HepG2 (cell line): ENCODE measurements at regions not wholly inside any gene's neighbourhood (a gene's known extent, or its start where the extent isn't known, plus 50 kb on each side); places are given as distances from the start of the nearest gene placed in this dataset.

Source experiments
- ATAC-seq: fragments of 200-7000 bp; cut with Tn5 transposase; 3 replicates; pipeline ENCODE4 v1.9.1; 2020; ENCODE audit warnings: mild to moderate bottlenecking, moderate library complexity
- BruUV-seq: library from RNA; stranded (reverse); fragments of 400-500 nt; replicated peaks from 2 replicates; lab custom pipeline; 2021; lab: Mats Ljungman, UMichigan
- CTCF ChIA-PET: fragments of 300-600 bp; formaldehyde crosslinking; extraction: SDS; loops from one replicate; lab custom pipeline; 2021; ENCODE audit warnings: low total read pairs, inconsistent platforms, low intra/inter-chr PET ratio; lab: Yijun Ruan, JAX
- POLR2A ChIA-PET: fragments of 350-600 bp; sonication (Branson Sonifier 250); formaldehyde crosslinking; loops from one replicate; lab custom pipeline; 2020; ENCODE audit warnings: antibody characterized with exemption, inconsistent platforms; lab: Yijun Ruan, JAX
- DNase-seq: peaks from one replicate; pipeline ENCODE4 v3.0.0-alpha.2; 2015; ENCODE audit warnings: low spot score
- FAIRE-seq: peaks from 3 replicates; lab custom pipeline; 2011; peaks lifted over from hg19 to GRCh38; lab: Jason Lieb, UNC
- H2AFZ ChIP-seq: one replicate; pipeline ENCODE4 v1.6.1; 2011; ENCODE audit warnings: low read length, inconsistent platforms
- H3K27ac ChIP-seq: fragments of 300-600 bp; 3 replicates; pipeline ENCODE4 v1.8.0; 2011; ENCODE audit warnings: mixed run types, mild to moderate bottlenecking, mixed read lengths, low read length, inconsistent platforms; ENCODE audit not compliant: insufficient read depth; ENCODE audit errors: extremely low read length
- H3K27me3 ChIP-seq, 2 experiments: fragments of 200-600 bp in 1 of 2; 2 replicates in 1 of 2; 3 replicates in 1 of 2; pipeline versions ENCODE4 v1.6.0 to v1.8.0; 2011; ENCODE audit warnings: low read length in 2 of 2, mild to moderate bottlenecking in 2 of 2, moderate library complexity in 2 of 2, inconsistent platforms in 1 of 2; ENCODE audit not compliant: insufficient read depth in 2 of 2, control insufficient read depth in 1 of 2
- H3K36me3 ChIP-seq, 2 experiments: fragments of 200-600 bp in 1 of 2; replicated peaks in 1 of 2; 2 replicates in 1 of 2; 3 replicates in 1 of 2; pipeline versions ENCODE4 v1.5.1 to v1.8.0; 2011; ENCODE audit warnings: low read length in 2 of 2, inconsistent platforms in 1 of 2; ENCODE audit not compliant: insufficient read depth in 2 of 2, control insufficient read depth in 1 of 2
- H3K4me1 ChIP-seq: 2 replicates; pipeline ENCODE4 v1.5.1; 2012; ENCODE audit warnings: low read length, inconsistent platforms; ENCODE audit not compliant: insufficient read depth
- H3K4me2 ChIP-seq: 2 replicates; pipeline ENCODE4 v1.6.0; 2011; ENCODE audit warnings: low read depth, low read length, inconsistent platforms
- H3K4me3 ChIP-seq, 3 experiments: fragments of 200-600 bp in 1 of 3; sonication (generic), shearing (Covaris generic) in 1 of 3; replicated peaks in 1 of 3; 2 replicates each; pipeline ENCODE4 v1.5.1; 2011 to 2016; ENCODE audit warnings: low read length in 3 of 3, inconsistent platforms in 2 of 3, low read depth in 2 of 3, mild to moderate bottlenecking in 2 of 3, control low read depth in 1 of 3, mixed read lengths in 1 of 3; ENCODE audit not compliant: insufficient read depth in 1 of 3
- H3K79me2 ChIP-seq: one replicate; pipeline ENCODE4 v1.6.1; 2011; ENCODE audit warnings: low read length, inconsistent platforms; ENCODE audit not compliant: insufficient read depth
- H3K9ac ChIP-seq: 2 replicates; pipeline ENCODE4 v1.6.0; 2011; ENCODE audit warnings: mild to moderate bottlenecking, low read depth, low read length, inconsistent platforms; ENCODE audit not compliant: insufficient read depth
- H3K9me3 ChIP-seq: 2 replicates; pipeline ENCODE4 v1.5.1; 2012; ENCODE audit warnings: mild to moderate bottlenecking, low read length
- H4K20me1 ChIP-seq: 2 replicates; pipeline ENCODE4 v1.6.0; 2011; ENCODE audit warnings: inconsistent platforms, mild to moderate bottlenecking, low read length, moderate library complexity; ENCODE audit not compliant: insufficient read depth
- JUNB ChIP-seq: sonication (generic); formaldehyde crosslinking; IDR thresholded peaks from 2 replicates; pipeline ENCODE4 v1.8.0; 2022; ENCODE audit warnings: missing genetic modification reagents, mild to moderate bottlenecking, borderline replicate concordance
- KLF15 ChIP-seq: sonication (generic); formaldehyde crosslinking; IDR thresholded peaks from 2 replicates; pipeline ENCODE4 v1.8.1; 2023; ENCODE audit warnings: borderline replicate concordance, mild to moderate bottlenecking, inconsistent platforms, missing genetic modification reagents, mixed read lengths
- MTF1 ChIP-seq: sonication (generic); formaldehyde crosslinking; IDR thresholded peaks from 2 replicates; pipeline ENCODE4 v1.5.0; 2020; ENCODE audit warnings: missing genetic modification reagents
- RFXAP ChIP-seq: sonication (generic); formaldehyde crosslinking; IDR thresholded peaks from 2 replicates; pipeline ENCODE4 v1.4.0; 2020; ENCODE audit warnings: missing genetic modification reagents, borderline replicate concordance
- SETDB1 ChIP-seq: sonication (generic); formaldehyde crosslinking; IDR thresholded peaks from 2 replicates; pipeline ENCODE4 v1.5.1; 2020; ENCODE audit warnings: missing genetic modification reagents, mild to moderate bottlenecking, borderline replicate concordance
- SKI ChIP-seq: fragments of 450-650 bp; IDR thresholded peaks from one replicate; pipeline ENCODE4 v1.6.1; 2018; ENCODE audit warnings: mild to moderate bottlenecking; ENCODE audit not compliant: partially characterized antibody
- ZBTB38 ChIP-seq: sonication (generic); formaldehyde crosslinking; IDR thresholded peaks from 2 replicates; pipeline ENCODE4 v1.5.1; 2020; ENCODE audit warnings: mild to moderate bottlenecking, missing genetic modification reagents
- ZFP1 ChIP-seq: IDR thresholded peaks from 2 replicates; pipeline ENCODE4 v1.6.1; 2016
- ZNF10 ChIP-seq: sonication (generic); formaldehyde crosslinking; IDR thresholded peaks from 2 replicates; pipeline ENCODE4 v1.4.0; 2020; ENCODE audit warnings: mild to moderate bottlenecking, low read depth, missing genetic modification reagents, borderline replicate concordance
- ZNF136 ChIP-seq: sonication (generic); formaldehyde crosslinking; IDR thresholded peaks from 2 replicates; pipeline ENCODE4 v1.8.1; 2022; ENCODE audit warnings: low read depth, mild to moderate bottlenecking, moderate library complexity, missing genetic modification reagents
- ZNF773 ChIP-seq: sonication (generic); formaldehyde crosslinking; IDR thresholded peaks from 2 replicates; pipeline ENCODE4 v1.4.0; 2020; ENCODE audit warnings: missing genetic modification reagents, borderline replicate concordance
- WGBS: methylation state at CpG from one replicate; pipeline ENCODE4 v1.1.6; 2017; ENCODE audit warnings: low lambda C conversion rate; 5-methylcytosine and 5-hydroxymethylcytosine counted together
- in situ Hi-C: cut with HindIII; loops from 2 replicates; pipeline ENCODE4 v1.10.0; 2017; ENCODE audit warnings: low pct_unique_long_range_greater_than_20kb; ENCODE audit not compliant: extremely low pct_ligation_motif_present
- intact Hi-C: fragments of 100-400 bp; cut with micrococcal nuclease; formaldehyde crosslinking; loops from one replicate; pipeline ENCODE4 v1.10.0; 2022; ENCODE audit not compliant: unreplicated experiment
- TF ChIP-seq, protein P1 (sequence below): sonication (generic); formaldehyde crosslinking; IDR thresholded peaks from one replicate; pipeline ENCODE4 v1.5.1; 2020; ENCODE audit warnings: mild to moderate bottlenecking, missing genetic modification reagents; ENCODE audit errors: not compliant biosample characterization

DNA sequence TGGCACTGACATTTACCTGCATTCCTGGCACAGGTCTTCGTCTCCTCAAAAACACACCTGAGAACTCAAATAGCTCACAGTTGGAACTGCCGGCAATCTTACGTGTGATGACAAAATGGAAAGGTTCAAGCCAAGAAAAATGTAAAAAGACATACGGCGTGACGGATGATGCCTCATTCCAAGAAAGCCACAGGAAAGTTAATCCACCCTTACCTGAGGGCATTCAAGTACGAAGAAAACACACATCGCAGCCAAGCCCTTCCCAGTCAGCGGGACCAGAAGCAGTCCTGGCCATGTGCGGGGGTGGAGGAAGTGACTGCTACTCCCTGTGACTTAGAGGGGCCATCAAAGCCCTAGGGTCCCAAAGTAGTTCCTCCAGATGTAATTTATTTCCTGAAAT is 986.3 kb upstream of the CELF4 start:
- Histone ChIP-seq H3K4me2 (no peak overlapping the region), H3K9me3 (no peaks in the 10 kb centered on the region), H3K4me1 (no peaks in the 10 kb centered on the region), H2AFZ (no peak overlapping the region), H3K9ac (no peak overlapping the region), H3K27me3 (no peaks in the 10 kb centered on the region), H3K79me2 (no peaks in the 10 kb centered on the region), H3K36me3 (no peaks in the 10 kb centered on the region), H3K27ac (no peak overlapping the region), H4K20me1 (no peaks in the 10 kb centered on the region), H3K4me3 (no peak overlapping the region)
- WGBS: 55% methylated on average over 7 of the region's 10 CpGs
- no peak for FAIRE-seq
- intact Hi-C loops: no loop called here
- in situ Hi-C loops: no loop called here
- POLR2A ChIA-PET: no interaction called here
- BruUV-seq: no TSS peak
- CTCF ChIA-PET: no interaction called here
- ATAC-seq: no peak
- DNase-seq: no peak
- TF ChIP-seq ZNF136 (CRISPR knock-in tag) (no peak), SETDB1 (CRISPR knock-in tag) (no peak), SKI (no peak), JUNB (CRISPR knock-in tag) (no peak), MTF1 (CRISPR knock-in tag) (no peak), RFXAP (CRISPR knock-in tag) (no peak), ZNF10 (CRISPR knock-in tag) (no peak), KLF15 (CRISPR knock-in tag) (no peak), ZFP1 (CRISPR knock-in tag) (no peak), ZNF773 (CRISPR knock-in tag) (no peak), ZBTB38 (CRISPR knock-in tag) (no peak)
- TF ChIP-seq, protein P1, sequence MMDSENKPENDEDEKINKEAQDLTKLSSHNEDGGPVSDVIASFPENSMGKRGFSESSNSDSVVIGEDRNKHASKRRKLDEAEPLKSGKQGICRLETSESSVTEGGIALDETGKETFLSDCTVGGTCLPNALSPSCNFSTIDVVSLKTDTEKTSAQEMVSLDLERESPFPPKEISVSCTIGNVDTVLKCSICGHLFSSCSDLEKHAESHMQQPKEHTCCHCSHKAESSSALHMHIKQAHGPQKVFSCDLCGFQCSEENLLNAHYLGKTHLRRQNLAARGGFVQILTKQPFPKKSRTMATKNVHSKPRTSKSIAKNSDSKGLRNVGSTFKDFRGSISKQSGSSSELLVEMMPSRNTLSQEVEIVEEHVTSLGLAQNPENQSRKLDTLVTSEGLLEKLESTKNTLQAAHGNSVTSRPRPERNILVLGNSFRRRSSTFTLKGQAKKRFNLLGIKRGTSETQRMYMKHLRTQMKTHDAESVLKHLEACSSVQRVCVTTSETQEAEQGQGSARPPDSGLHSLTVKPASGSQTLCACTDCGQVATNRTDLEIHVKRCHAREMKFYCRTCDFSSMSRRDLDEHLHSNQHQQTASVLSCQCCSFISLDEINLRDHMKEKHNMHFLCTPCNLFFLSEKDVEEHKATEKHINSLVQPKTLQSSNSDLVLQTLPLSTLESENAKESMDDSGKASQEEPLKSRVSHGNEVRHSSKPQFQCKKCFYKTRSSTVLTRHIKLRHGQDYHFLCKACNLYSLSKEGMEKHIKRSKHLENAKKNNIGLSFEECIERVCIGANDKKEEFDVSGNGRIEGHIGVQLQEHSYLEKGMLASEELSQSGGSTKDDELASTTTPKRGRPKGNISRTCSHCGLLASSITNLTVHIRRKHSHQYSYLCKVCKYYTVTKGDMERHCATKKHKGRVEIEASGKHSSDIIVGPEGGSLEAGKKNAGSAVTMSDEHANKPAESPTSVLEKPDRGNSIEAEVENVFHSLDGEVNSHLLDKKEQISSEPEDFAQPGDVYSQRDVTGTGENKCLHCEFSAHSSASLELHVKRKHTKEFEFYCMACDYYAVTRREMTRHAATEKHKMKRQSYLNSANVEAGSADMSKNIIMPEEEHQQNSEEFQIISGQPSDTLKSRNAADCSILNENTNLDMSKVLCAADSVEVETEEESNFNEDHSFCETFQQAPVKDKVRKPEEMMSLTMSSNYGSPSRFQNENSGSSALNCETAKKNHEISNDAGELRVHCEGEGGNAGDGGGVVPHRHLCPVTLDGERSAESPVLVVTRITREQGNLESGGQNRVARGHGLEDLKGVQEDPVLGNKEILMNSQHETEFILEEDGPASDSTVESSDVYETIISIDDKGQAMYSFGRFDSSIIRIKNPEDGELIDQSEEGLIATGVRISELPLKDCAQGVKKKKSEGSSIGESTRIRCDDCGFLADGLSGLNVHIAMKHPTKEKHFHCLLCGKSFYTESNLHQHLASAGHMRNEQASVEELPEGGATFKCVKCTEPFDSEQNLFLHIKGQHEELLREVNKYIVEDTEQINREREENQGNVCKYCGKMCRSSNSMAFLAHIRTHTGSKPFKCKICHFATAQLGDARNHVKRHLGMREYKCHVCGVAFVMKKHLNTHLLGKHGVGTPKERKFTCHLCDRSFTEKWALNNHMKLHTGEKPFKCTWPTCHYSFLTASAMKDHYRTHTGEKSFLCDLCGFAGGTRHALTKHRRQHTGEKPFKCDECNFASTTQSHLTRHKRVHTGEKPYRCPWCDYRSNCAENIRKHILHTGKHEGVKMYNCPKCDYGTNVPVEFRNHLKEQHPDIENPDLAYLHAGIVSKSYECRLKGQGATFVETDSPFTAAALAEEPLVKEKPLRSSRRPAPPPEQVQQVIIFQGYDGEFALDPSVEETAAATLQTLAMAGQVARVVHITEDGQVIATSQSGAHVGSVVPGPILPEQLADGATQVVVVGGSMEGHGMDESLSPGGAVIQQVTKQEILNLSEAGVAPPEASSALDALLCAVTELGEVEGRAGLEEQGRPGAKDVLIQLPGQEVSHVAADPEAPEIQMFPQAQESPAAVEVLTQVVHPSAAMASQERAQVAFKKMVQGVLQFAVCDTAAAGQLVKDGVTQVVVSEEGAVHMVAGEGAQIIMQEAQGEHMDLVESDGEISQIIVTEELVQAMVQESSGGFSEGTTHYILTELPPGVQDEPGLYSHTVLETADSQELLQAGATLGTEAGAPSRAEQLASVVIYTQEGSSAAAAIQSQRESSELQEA (CRISPR knock-in tag): no peak
